ENCODE measurements at regions not wholly inside any gene's neighbourhood (a gene's known extent, or its start where the extent isn't known, plus 50 kb on each side); places are given as distances from the start of the nearest gene placed in this dataset.

- no peak for DNase-seq (ENCODE audit: extremely low spot score, unreplicated experiment)
- Mint-ChIP-seq H3K27ac (no peak overlapping the region), H3K27me3 (peaks cover 10% of the 10 kb centered on the region), H3K36me3 (no peaks in the 10 kb centered on the region), H3K4me1 (ENCODE audit: unreplicated experiment) (no peaks in the 10 kb centered on the region), H3K9me3 (no peaks in the 10 kb centered on the region), H3K4me3 (no peak overlapping the region)
- no peak for TF ChIP-seq CTCF (conservative IDR thresholded peaks at IDR 0.05)
Measured at GRCh38 chr11:15300341-15300740, 185.6 kb downstream of the INSC start.

- Mint-ChIP-seq H3K4me3 (no peak overlapping the region), H3K36me3 (no peaks in the 10 kb centered on the region), H3K9me3 (no peaks in the 10 kb centered on the region), H3K27me3 (no peaks in the 10 kb centered on the region), H3K4me1 (ENCODE audit: unreplicated experiment) (peaks cover 4% of the 10 kb centered on the region), H3K27ac (no peak overlapping the region)
- DNase-seq (ENCODE audit: extremely low spot score, unreplicated experiment), result no peak
- TF ChIP-seq CTCF (conservative IDR thresholded peaks at IDR 0.05), result no peak
Measured at GRCh38 chr11:15307619-15308024, 192.9 kb downstream of the INSC start.

- no peak for TF ChIP-seq CTCF (conservative IDR thresholded peaks at IDR 0.05)
- H3K36me3 Mint-ChIP-seq, result no peaks in the 10 kb centered on the region
- H3K27me3 Mint-ChIP-seq, result no peaks in the 10 kb centered on the region
- H3K9me3 Mint-ChIP-seq, result no peaks in the 10 kb centered on the region
- H3K4me3 Mint-ChIP-seq, result no peak overlapping the region
- no peak overlapping the region for H3K27ac Mint-ChIP-seq
- peaks cover 4% of the 10 kb centered on the region for H3K4me1 Mint-ChIP-seq (ENCODE audit: unreplicated experiment)
- no peak for DNase-seq (ENCODE audit: extremely low spot score, unreplicated experiment)
Measured at GRCh38 chr11:15308840-15309239, 194.1 kb downstream of the INSC start.

- peaks cover 4% of the 10 kb centered on the region for H3K4me1 Mint-ChIP-seq (ENCODE audit: unreplicated experiment)
- no peak for DNase-seq (ENCODE audit: extremely low spot score, unreplicated experiment)
- no peaks in the 10 kb centered on the region for H3K27me3 Mint-ChIP-seq
- H3K9me3 Mint-ChIP-seq, result no peaks in the 10 kb centered on the region
- TF ChIP-seq CTCF (conservative IDR thresholded peaks at IDR 0.05), result no peak
- H3K36me3 Mint-ChIP-seq, result no peaks in the 10 kb centered on the region
- no peak overlapping the region for H3K27ac Mint-ChIP-seq
- no peak overlapping the region for H3K4me3 Mint-ChIP-seq
Measured at GRCh38 chr11:15309296-15309695, 194.6 kb downstream of the INSC start.

- no peaks in the 10 kb centered on the region for H3K9me3 Mint-ChIP-seq
- DNase-seq (ENCODE audit: extremely low spot score, unreplicated experiment), result no peak
- no peak overlapping the region for H3K27ac Mint-ChIP-seq
- no peak overlapping the region for H3K4me3 Mint-ChIP-seq
- no peaks in the 10 kb centered on the region for H3K4me1 Mint-ChIP-seq (ENCODE audit: unreplicated experiment)
- H3K36me3 Mint-ChIP-seq, result no peaks in the 10 kb centered on the region
- no peaks in the 10 kb centered on the region for H3K27me3 Mint-ChIP-seq
- no peak for TF ChIP-seq CTCF (conservative IDR thresholded peaks at IDR 0.05)
Measured at GRCh38 chr11:15313862-15314261, 199.1 kb downstream of the INSC start.

GRCh38 chr11:15318814-15319213 lies 204.1 kb downstream of the INSC start:
- no peaks in the 10 kb centered on the region for H3K36me3 Mint-ChIP-seq
- no peaks in the 10 kb centered on the region for H3K9me3 Mint-ChIP-seq
- H3K4me1 Mint-ChIP-seq (ENCODE audit: unreplicated experiment), result no peaks in the 10 kb centered on the region
- no peak overlapping the region for H3K4me3 Mint-ChIP-seq
- TF ChIP-seq CTCF (conservative IDR thresholded peaks at IDR 0.05), result no peak
- H3K27ac Mint-ChIP-seq, result no peak overlapping the region
- no peak for DNase-seq (ENCODE audit: extremely low spot score, unreplicated experiment)
- peaks cover 3% of the 10 kb centered on the region for H3K27me3 Mint-ChIP-seq

Measured in type B pancreatic cell (in vitro differentiated cells).